HEK293 (cell line): ENCODE measurements at regions not wholly inside any gene's neighbourhood (a gene's known extent, or its start where the extent isn't known, plus 50 kb on each side); places are given as distances from the start of the nearest gene placed in this dataset.

Experiments
- CTCF ChIA-PET: fragments of 350-600 bp; formaldehyde crosslinking; extraction: SDS; loops from one replicate; lab custom pipeline; 2021; ENCODE audit warnings: antibody characterized with exemption; lab: Yijun Ruan, JAX
- POLR2A ChIA-PET: fragments of 300-600 bp; formaldehyde crosslinking; extraction: SDS; loops from one replicate; lab custom pipeline; 2020; ENCODE audit warnings: antibody characterized with exemption, inconsistent platforms; lab: Yijun Ruan, JAX
- H3K27ac ChIP-seq: fragments of 200-500 bp; sonication (Bioruptor generic); 2 replicates; pipeline ENCODE4 v1.5.1; 2014; ENCODE audit warnings: low read depth, low read length, control low read depth, inconsistent platforms; ENCODE audit errors: extremely low read depth
- H3K36me3 ChIP-seq, 2 experiments: fragments of 200-500 bp in 1 of 2; sonication (Bioruptor generic) in 1 of 2; 1 replicate in 1 of 2; 2 replicates in 1 of 2; pipeline ENCODE4 v1.5.1; 2014 to 2017; ENCODE audit warnings: inconsistent platforms in 2 of 2, low read length in 2 of 2; ENCODE audit not compliant: control insufficient read depth in 2 of 2, insufficient read depth in 1 of 2
- H3K4me1 ChIP-seq: fragments of 200-500 bp; sonication (Bioruptor generic); 2 replicates; pipeline ENCODE4 v1.5.1; 2014; ENCODE audit warnings: mild to moderate bottlenecking, low read length, inconsistent platforms; ENCODE audit not compliant: control insufficient read depth, insufficient read depth
- H3K4me3 ChIP-seq: 2 replicates; pipeline ENCODE4 v1.5.1; 2011; ENCODE audit warnings: low read depth, mild to moderate bottlenecking, control low read depth, low read length, moderate library complexity
- H3K9me3 ChIP-seq: fragments of 200-500 bp; sonication (Bioruptor generic); 2 replicates; pipeline ENCODE4 v1.5.1; 2014; ENCODE audit warnings: low read depth, low read length, inconsistent platforms; ENCODE audit not compliant: control insufficient read depth, insufficient read depth
- ATF2 ChIP-seq: fragments of 450-650 bp; formaldehyde crosslinking; IDR thresholded peaks from 2 replicates; pipeline ENCODE4 v1.5.1; 2016; ENCODE audit warnings: missing biosample characterization, missing genetic modification characterization, low read depth
- GLIS1 ChIP-seq: fragments of 450-650 bp; formaldehyde crosslinking; IDR thresholded peaks from 2 replicates; pipeline ENCODE4 v1.5.1; 2016; ENCODE audit warnings: missing biosample characterization, missing genetic modification characterization
- TSHZ1 ChIP-seq: fragments of 450-650 bp; formaldehyde crosslinking; IDR thresholded peaks from 2 replicates; pipeline ENCODE4 v1.5.1; 2016; ENCODE audit warnings: missing biosample characterization, missing genetic modification characterization, borderline replicate concordance
- ZBTB11 ChIP-seq: fragments of 450-650 bp; formaldehyde crosslinking; conservative IDR thresholded peaks from 2 replicates; pipeline ENCODE4 v1.5.1; 2016; ENCODE audit warnings: low read depth, missing biosample characterization, missing genetic modification characterization
- ZBTB20 ChIP-seq: fragments of 450-650 bp; formaldehyde crosslinking; IDR thresholded peaks from 2 replicates; pipeline ENCODE4 v1.5.1; 2016; ENCODE audit warnings: missing biosample characterization, missing genetic modification characterization
- ZBTB7A ChIP-seq: fragments of 450-650 bp; formaldehyde crosslinking; IDR thresholded peaks from 2 replicates; pipeline ENCODE4 v1.5.1; 2016; ENCODE audit warnings: low read depth, missing biosample characterization, missing genetic modification characterization
- ZFP41 ChIP-seq: fragments of 450-650 bp; formaldehyde crosslinking; IDR thresholded peaks from 2 replicates; pipeline ENCODE4 v1.5.1; 2016; ENCODE audit warnings: missing biosample characterization, missing genetic modification characterization, borderline replicate concordance
- ZNF112 ChIP-seq: fragments of 450-650 bp; formaldehyde crosslinking; IDR thresholded peaks from 2 replicates; pipeline ENCODE4 v1.5.0; 2017; ENCODE audit warnings: missing biosample characterization, missing genetic modification characterization
- ZNF132 ChIP-seq: fragments of 450-650 bp; formaldehyde crosslinking; IDR thresholded peaks from 2 replicates; pipeline ENCODE4 v1.5.1; 2017; ENCODE audit warnings: missing biosample characterization, missing genetic modification characterization, borderline replicate concordance
- ZNF16 ChIP-seq: fragments of 450-650 bp; formaldehyde crosslinking; IDR thresholded peaks from 2 replicates; pipeline ENCODE4 v1.5.1; 2016; ENCODE audit warnings: low read depth, missing biosample characterization, missing genetic modification characterization
- ZNF169 ChIP-seq: fragments of 450-650 bp; formaldehyde crosslinking; IDR thresholded peaks from 2 replicates; pipeline ENCODE4 v1.5.1; 2016; ENCODE audit warnings: missing biosample characterization, missing genetic modification characterization
- ZNF221 ChIP-seq: fragments of 450-650 bp; formaldehyde crosslinking; IDR thresholded peaks from 2 replicates; pipeline ENCODE4 v1.5.1; 2017; ENCODE audit warnings: missing biosample characterization, missing genetic modification characterization, borderline replicate concordance
- ZNF223 ChIP-seq: fragments of 450-650 bp; formaldehyde crosslinking; IDR thresholded peaks from 2 replicates; pipeline ENCODE4 v1.5.1; 2016; ENCODE audit warnings: missing biosample characterization, missing genetic modification characterization
- ZNF239 ChIP-seq: fragments of 450-650 bp; formaldehyde crosslinking; IDR thresholded peaks from 2 replicates; pipeline ENCODE4 v1.5.1; 2016; ENCODE audit warnings: missing biosample characterization, missing genetic modification characterization
- ZNF530 ChIP-seq: fragments of 450-650 bp; formaldehyde crosslinking; IDR thresholded peaks from 2 replicates; pipeline ENCODE4 v1.5.1; 2016; ENCODE audit warnings: low read depth, missing biosample characterization, missing genetic modification characterization
- ZNF571 ChIP-seq: fragments of 450-650 bp; formaldehyde crosslinking; IDR thresholded peaks from 2 replicates; pipeline ENCODE4 v1.5.0; 2017; ENCODE audit warnings: missing biosample characterization, missing genetic modification characterization
- ZNF701 ChIP-seq: fragments of 450-650 bp; formaldehyde crosslinking; IDR thresholded peaks from 2 replicates; pipeline ENCODE4 v1.5.1; 2016; ENCODE audit warnings: missing biosample characterization, missing genetic modification characterization
- ZNF777 ChIP-seq: fragments of 450-650 bp; formaldehyde crosslinking; IDR thresholded peaks from 2 replicates; pipeline ENCODE4 v1.5.1; 2017; ENCODE audit warnings: missing biosample characterization, missing genetic modification characterization, borderline replicate concordance
- TF ChIP-seq, protein P1 (sequence below): fragments of 450-650 bp; formaldehyde crosslinking; IDR thresholded peaks from 2 replicates; pipeline ENCODE4; 2016; ENCODE audit warnings: missing biosample characterization, missing genetic modification characterization
- TF ChIP-seq, protein P2 (sequence below): fragments of 450-650 bp; formaldehyde crosslinking; IDR thresholded peaks from 2 replicates; pipeline ENCODE4 v1.5.1; 2016; ENCODE audit warnings: missing biosample characterization, missing genetic modification characterization, borderline replicate concordance

DNA sequence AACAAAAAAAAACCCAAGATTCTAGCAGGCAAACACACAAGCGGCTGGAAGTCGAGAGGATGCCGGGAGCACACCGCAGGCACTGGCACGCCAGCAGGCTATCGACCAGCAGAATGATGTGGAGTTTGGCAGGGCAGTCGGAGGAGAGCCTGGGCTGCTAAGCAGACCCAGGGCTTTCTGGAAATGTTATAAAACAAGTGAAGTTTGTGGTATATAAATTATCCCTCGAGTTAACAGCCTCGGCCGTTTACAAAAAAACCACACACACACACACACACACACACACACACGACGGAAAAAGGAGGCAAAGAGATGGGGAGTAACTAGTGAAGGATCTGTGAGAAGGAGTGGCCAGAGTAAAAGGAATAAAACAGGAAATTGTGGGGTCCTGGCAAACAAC, 87.2 kb upstream of the IVNS1ABP start:
- no peaks in the 10 kb centered on the region for H3K4me1 ChIP-seq
- H3K36me3 ChIP-seq, result no peaks in the 10 kb centered on the region
- ChIA-PET POLR2A (no interaction called here), CTCF (interaction anchor here (0.7 kb wide), 2 partner anchors 37 to 250 kb away, joined by 3 read pairs; no protein-coding TSS in a partner anchor)
- H3K9me3 ChIP-seq, result no peaks in the 10 kb centered on the region
- TF ChIP-seq ZNF223 (tag by site-specific recombination) (no peak), ZNF777 (tag by site-specific recombination) (no peak), ZBTB7A (no peak), ATF2 (no peak), ZNF169 (tag by site-specific recombination) (no peak), ZFP41 (tag by site-specific recombination) (no peak), ZBTB11 (no peak)
- TF ChIP-seq, protein P1, sequence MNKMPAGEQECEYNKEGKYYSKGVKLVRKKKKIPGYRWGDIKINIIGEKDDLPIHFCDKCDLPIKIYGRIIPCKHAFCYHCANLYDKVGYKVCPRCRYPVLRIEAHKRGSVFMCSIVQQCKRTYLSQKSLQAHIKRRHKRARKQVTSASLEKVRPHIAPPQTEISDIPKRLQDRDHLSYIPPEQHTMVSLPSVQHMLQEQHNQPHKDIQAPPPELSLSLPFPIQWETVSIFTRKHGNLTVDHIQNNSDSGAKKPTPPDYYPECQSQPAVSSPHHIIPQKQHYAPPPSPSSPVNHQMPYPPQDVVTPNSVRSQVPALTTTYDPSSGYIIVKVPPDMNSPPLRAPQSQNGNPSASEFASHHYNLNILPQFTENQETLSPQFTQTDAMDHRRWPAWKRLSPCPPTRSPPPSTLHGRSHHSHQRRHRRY (tag by site-specific recombination), result no peak
- H3K27ac ChIP-seq, result no peak overlapping the region
- H3K4me3 ChIP-seq, result no peak overlapping the region

GRCh38 chr1:185402930-185403329, 85.9 kb upstream of the IVNS1ABP start:
- H3K36me3 ChIP-seq, result no peaks in the 10 kb centered on the region
- ChIA-PET POLR2A (no interaction called here), CTCF (no interaction called here)
- H3K4me3 ChIP-seq, result no peak overlapping the region
- H3K4me1 ChIP-seq, result no peaks in the 10 kb centered on the region
- H3K27ac ChIP-seq, result no peak overlapping the region
- TF ChIP-seq, protein P2, sequence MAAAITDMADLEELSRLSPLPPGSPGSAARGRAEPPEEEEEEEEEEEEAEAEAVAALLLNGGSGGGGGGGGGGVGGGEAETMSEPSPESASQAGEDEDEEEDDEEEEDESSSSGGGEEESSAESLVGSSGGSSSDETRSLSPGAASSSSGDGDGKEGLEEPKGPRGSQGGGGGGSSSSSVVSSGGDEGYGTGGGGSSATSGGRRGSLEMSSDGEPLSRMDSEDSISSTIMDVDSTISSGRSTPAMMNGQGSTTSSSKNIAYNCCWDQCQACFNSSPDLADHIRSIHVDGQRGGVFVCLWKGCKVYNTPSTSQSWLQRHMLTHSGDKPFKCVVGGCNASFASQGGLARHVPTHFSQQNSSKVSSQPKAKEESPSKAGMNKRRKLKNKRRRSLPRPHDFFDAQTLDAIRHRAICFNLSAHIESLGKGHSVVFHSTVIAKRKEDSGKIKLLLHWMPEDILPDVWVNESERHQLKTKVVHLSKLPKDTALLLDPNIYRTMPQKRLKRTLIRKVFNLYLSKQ, result no peak
- no peak for TF ChIP-seq ZBTB20
- TF ChIP-seq GLIS1 (tag by site-specific recombination), result no peak
- no peak for TF ChIP-seq ZNF16 (tag by site-specific recombination)
- TF ChIP-seq ZNF132 (tag by site-specific recombination), result no peak
- no peaks in the 10 kb centered on the region for H3K9me3 ChIP-seq

- POLR2A ChIA-PET, result no interaction called here
- Histone ChIP-seq H3K4me1 (no peaks in the 10 kb centered on the region), H3K36me3 (no peaks in the 10 kb centered on the region), H3K27ac (no peak overlapping the region), H3K9me3 (no peaks in the 10 kb centered on the region), H3K4me3 (no peak overlapping the region)
- CTCF ChIA-PET, result no interaction called here
- TF ChIP-seq ZNF221, result no peak
- TF ChIP-seq ZNF112, result no peak
- no peak for TF ChIP-seq TSHZ1 (tag by site-specific recombination)
- no peak for TF ChIP-seq ZNF530 (tag by site-specific recombination)
- TF ChIP-seq ZNF701 (tag by site-specific recombination), result no peak
- no peak for TF ChIP-seq ZNF571
- TF ChIP-seq ZNF239 (tag by site-specific recombination), result no peak
Measured at GRCh38 chr1:185401019-185401418, 84.0 kb upstream of the IVNS1ABP start.
